Gastrocnemius medialis (tissue), 4 donors: ENCODE measurements at regions not wholly inside any gene's neighbourhood (a gene's known extent, or its start where the extent isn't known, plus 50 kb on each side); places are given as distances from the start of the nearest gene placed in this dataset.
A peak's percentile ranks its signal among the peaks of the same experiment; 100 is the strongest.
"Not testable (repeated sequence)": the region's sequence is repeated elsewhere in the genome, so short reads cannot be mapped to it uniquely, and the experiment has no call there.

Source experiments
- ATAC-seq, 2 donors: fragments of 150-250 bp; one replicate each; pipeline ENCODE4 v1.9.1; 2016
- DNase-seq, 2 donors: peaks; one replicate each; pipeline ENCODE4 v3.0.0-alpha.2; 2019
- H3K27ac ChIP-seq, 4 donors: fragments of 200-600 bp; sonication (generic); 1 replicate in 1 of 4; 2 replicates in 3 of 4; pipeline ENCODE4 v1.5.1; 2016 to 2018; ENCODE audit warnings: mild to moderate bottlenecking in 2 of 4, moderate library complexity in 1 of 4
- H3K27me3 ChIP-seq, 3 donors: fragments of 200-600 bp; sonication (generic) in 2 of 3; 1 replicate in 1 of 3; 2 replicates in 2 of 3; pipeline versions ENCODE4 v1.5.1 to v1.6.0; 2016 to 2019; ENCODE audit warnings: mild to moderate bottlenecking in 1 of 3, moderate library complexity in 1 of 3
- H3K36me3 ChIP-seq, 2 donors: fragments of 200-600 bp; sonication (generic) in 1 of 2; one replicate each; pipeline ENCODE4 v1.5.1; 2017 to 2018
- H3K4me1 ChIP-seq, 2 donors: fragments of 200-600 bp; sonication (generic) in 1 of 2; one replicate each; pipeline ENCODE4 v1.5.1; 2016 to 2017; ENCODE audit warnings: mild to moderate bottlenecking in 2 of 2
- H3K4me3 ChIP-seq, 4 donors: fragments of 200-600 bp; sonication (generic) in 3 of 4; 1 replicate in 1 of 4; 2 replicates in 3 of 4; pipeline ENCODE4 v1.5.1; 2016 to 2019; ENCODE audit warnings: mild to moderate bottlenecking in 2 of 4
- H3K9me3 ChIP-seq, 3 donors: fragments of 200-600 bp; sonication (generic) in 2 of 3; 1 replicate in 1 of 3; 2 replicates in 2 of 3; pipeline ENCODE4 v1.5.1; 2016 to 2019
- CTCF ChIP-seq, 5 experiments: fragments of 450-650 bp in 3 of 5; fragments of 200-600 bp in 2 of 5; sonication (generic) in 2 of 5; IDR thresholded peaks in 4 of 5; conservative IDR thresholded peaks in 1 of 5; 1 replicate in 4 of 5; 2 replicates in 1 of 5; pipeline ENCODE4 v1.5.1; 2016 to 2019; ENCODE audit warnings: antibody characterized with exemption in 5 of 5, mild to moderate bottlenecking in 3 of 5, moderate library complexity in 3 of 5
- POLR2A ChIP-seq, 2 donors: fragments of 450-650 bp; IDR thresholded peaks; one replicate each; pipeline ENCODE4 v1.6.1; 2017; ENCODE audit warnings: antibody characterized with exemption in 2 of 2, mild to moderate bottlenecking in 2 of 2, moderate library complexity in 2 of 2
- in situ Hi-C, 4 donors: fragments of 200-750 bp; cut with MboI; loops; one replicate each; pipeline versions ENCODE4 v1.15.0 to v1.8.0; 2017; ENCODE audit warnings: low sequenced_read_pairs in 4 of 4
- intact Hi-C: fragments of 100-400 bp; cut with DNase I; formaldehyde crosslinking; loops from one replicate; pipeline ENCODE4 v1.15.1; 2023; ENCODE audit warnings: low total_unique reads

DNA sequence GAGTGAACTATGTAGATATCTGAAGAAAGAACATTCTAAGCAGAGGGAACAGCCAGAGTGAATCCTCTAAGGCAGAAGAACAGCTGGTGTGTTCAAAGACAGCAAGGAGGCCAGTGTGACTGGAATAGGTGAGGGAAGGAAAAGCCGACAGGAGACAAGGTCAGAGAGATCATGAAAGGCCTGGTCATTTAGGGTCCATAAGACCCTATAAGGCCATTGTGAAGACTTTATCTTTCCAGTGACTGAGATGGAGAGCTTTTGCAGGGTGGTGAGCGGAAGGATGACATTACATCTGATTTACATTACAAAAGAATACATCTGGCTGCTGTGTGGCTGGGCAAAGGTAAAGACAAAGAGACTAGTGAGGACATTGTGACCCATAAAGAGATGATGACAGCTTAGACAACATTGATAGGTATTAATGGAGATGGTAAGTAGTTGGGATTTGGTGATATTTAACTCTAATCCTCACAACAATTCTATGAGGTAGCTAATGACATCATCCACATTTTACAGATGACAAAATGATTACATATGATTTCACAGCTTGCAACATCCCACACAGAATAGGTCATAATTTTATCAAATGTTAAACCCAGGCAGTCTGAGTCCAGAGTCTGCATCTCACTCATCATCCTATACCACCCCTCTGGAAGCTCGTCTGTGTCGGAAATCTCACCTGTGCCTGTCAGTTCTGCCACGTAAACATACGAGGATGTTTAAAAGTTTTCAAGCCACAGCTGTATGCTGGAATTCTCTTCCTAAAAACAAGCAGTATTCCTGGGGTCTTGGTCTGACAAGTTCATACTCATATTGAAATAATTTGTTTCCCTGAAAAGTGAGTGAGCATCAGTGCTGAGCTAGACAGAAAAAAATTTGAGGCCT is 70.2 kb upstream of the PIK3R4 start:
- no peaks in the 10 kb centered on the region for H3K27me3 ChIP-seq
- in situ Hi-C loops: no loop called here
- no peaks in the 10 kb centered on the region for H3K36me3 ChIP-seq
- no peak overlapping the region for H3K4me3 ChIP-seq
- intact Hi-C loops: no loop called here
- TF ChIP-seq POLR2A (IDR thresholded peaks at IDR 0.05) (no peak), CTCF (IDR thresholded peaks at IDR 0.05 in 4 of 5, conservative IDR thresholded peaks at IDR 0.05 in 1 of 5) (no peak)
- DNase-seq (no peak), ATAC-seq (no peak)
- no peaks in the 10 kb centered on the region for H3K9me3 ChIP-seq
- no peak overlapping the region for H3K27ac ChIP-seq
- H3K4me1 ChIP-seq: no peaks in the 10 kb centered on the region

GRCh38 chr3:130818066-130818465 is 71.4 kb upstream of the PIK3R4 start:
- H3K4me1 ChIP-seq, DNase-seq, intact Hi-C loops, in situ Hi-C loops, H3K27ac ChIP-seq, H3K4me3 ChIP-seq, ATAC-seq, H3K27me3 ChIP-seq, H3K9me3 ChIP-seq, H3K36me3 ChIP-seq: not testable (repeated sequence)

DNA sequence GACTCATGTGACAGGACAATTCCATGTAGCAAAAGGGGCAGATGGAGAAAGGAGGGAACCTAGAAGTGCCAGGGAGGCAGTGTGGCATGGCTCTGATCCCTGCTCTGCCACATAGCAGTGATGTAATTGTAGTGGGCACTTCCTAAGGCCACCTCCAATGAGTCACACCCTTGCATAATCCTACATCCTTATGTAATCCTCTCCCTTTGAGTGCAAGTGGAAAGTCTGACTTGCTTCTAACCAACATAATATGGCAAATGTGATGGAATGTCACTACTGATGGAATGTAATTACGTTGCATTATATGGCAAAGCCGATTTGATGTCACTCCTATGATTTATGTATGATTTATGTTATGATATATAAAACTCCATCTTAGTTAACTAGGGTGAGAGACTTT is 72.9 kb upstream of the ATP2C1 start:
- DNase-seq (peak in 1 of 2 donors; percentile 40), ATAC-seq (peak; percentile 93 to 100)
- Histone ChIP-seq H3K27me3 (no peaks in the 10 kb centered on the region), H3K4me1 (no peaks in the 10 kb centered on the region), H3K27ac (no peak overlapping the region), H3K9me3 (no peaks in the 10 kb centered on the region), H3K4me3 (no peak overlapping the region), H3K36me3 (no peaks in the 10 kb centered on the region)
- in situ Hi-C loops: no loop called here
- TF ChIP-seq POLR2A (IDR thresholded peaks at IDR 0.05) (no peak), CTCF (IDR thresholded peaks at IDR 0.05 in 4 of 5, conservative IDR thresholded peaks at IDR 0.05 in 1 of 5) (no peak)
- intact Hi-C loops: no loop called here

DNA sequence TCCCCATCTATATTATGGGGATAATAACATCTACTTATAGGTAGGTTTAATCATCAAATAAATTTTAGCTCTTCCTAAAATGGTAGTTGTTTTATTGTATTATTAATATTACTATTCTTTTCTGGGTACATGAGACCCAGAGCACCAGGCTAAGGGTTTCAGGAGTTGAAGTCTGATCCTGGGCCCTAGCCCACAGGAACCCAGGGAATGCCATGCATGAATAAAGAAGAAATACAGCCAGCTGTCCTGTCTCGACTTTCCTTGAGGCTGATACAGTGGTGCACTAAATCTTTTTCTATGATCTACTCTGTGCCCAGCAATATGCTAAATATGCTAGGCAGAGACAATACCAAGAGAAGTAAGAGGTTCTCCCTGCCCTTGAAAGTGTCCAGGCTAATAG is 72.1 kb upstream of the ATP2C1 start:
- Histone ChIP-seq H3K4me1 (no peaks in the 10 kb centered on the region), H3K4me3 (no peak overlapping the region), H3K27ac (no peak overlapping the region), H3K9me3 (no peaks in the 10 kb centered on the region), H3K36me3 (no peaks in the 10 kb centered on the region), H3K27me3 (no peaks in the 10 kb centered on the region)
- in situ Hi-C loops (no loop called here), intact Hi-C loops (no loop called here)
- no peak for DNase-seq
- ATAC-seq: no peak
- no peak for TF ChIP-seq CTCF (IDR thresholded peaks at IDR 0.05 in 4 of 5, conservative IDR thresholded peaks at IDR 0.05 in 1 of 5)
- TF ChIP-seq POLR2A (IDR thresholded peaks at IDR 0.05): no peak

DNA sequence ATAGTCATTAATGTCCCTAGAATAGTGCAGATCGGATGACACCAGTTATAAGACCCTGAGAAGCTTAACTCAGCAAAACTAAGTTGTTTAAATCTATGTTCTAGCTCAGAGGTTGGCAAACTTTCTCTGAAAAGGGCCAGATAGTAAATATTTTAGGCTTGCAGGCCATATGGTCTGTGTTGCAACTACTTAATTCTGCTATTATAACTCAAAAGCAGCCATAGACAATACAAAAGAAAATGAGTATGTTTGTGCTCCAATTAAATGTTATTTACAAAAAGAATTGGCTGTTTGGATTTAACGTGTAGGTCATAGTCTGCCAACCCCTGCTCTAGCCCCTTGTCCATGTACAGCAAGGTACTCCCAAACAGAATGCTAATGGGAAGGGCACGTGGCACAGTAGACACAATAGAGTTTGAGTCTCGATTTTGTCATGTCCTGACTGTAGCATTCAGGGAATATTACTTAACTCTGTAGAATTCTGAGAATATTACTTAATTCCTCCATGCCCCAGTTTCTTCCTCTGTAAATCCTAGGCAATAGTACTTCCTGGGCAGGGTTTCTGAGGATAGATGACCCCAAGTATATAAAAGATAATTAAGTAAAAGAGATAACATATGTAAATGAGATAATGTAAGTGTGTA is 70.5 kb upstream of the ATP2C1 start:
- Histone ChIP-seq H3K27me3 (no peaks in the 10 kb centered on the region), H3K4me1 (no peaks in the 10 kb centered on the region), H3K4me3 (no peak overlapping the region), H3K9me3 (no peaks in the 10 kb centered on the region), H3K36me3 (no peaks in the 10 kb centered on the region), H3K27ac (no peak overlapping the region)
- ATAC-seq: no peak
- in situ Hi-C loops: no loop called here
- TF ChIP-seq POLR2A (IDR thresholded peaks at IDR 0.05): no peak
- TF ChIP-seq CTCF (IDR thresholded peaks at IDR 0.05 in 4 of 5, conservative IDR thresholded peaks at IDR 0.05 in 1 of 5): no peak
- intact Hi-C loops: no loop called here
- no peak for DNase-seq
